ENCODE measurements at regions not wholly inside any gene's neighbourhood (a gene's known extent, or its start where the extent isn't known, plus 50 kb on each side); places are given as distances from the start of the nearest gene placed in this dataset.

- no peak for ATAC-seq
- no peak for DNase-seq
- TF ChIP-seq, protein P1, sequence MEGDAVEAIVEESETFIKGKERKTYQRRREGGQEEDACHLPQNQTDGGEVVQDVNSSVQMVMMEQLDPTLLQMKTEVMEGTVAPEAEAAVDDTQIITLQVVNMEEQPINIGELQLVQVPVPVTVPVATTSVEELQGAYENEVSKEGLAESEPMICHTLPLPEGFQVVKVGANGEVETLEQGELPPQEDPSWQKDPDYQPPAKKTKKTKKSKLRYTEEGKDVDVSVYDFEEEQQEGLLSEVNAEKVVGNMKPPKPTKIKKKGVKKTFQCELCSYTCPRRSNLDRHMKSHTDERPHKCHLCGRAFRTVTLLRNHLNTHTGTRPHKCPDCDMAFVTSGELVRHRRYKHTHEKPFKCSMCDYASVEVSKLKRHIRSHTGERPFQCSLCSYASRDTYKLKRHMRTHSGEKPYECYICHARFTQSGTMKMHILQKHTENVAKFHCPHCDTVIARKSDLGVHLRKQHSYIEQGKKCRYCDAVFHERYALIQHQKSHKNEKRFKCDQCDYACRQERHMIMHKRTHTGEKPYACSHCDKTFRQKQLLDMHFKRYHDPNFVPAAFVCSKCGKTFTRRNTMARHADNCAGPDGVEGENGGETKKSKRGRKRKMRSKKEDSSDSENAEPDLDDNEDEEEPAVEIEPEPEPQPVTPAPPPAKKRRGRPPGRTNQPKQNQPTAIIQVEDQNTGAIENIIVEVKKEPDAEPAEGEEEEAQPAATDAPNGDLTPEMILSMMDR (IDR thresholded peaks at IDR 0.05), result no peak
- Histone ChIP-seq H3K4me3 (no peak overlapping the region), H3K9me3 (no peaks in the 10 kb centered on the region), H3K4me1 (no peaks in the 10 kb centered on the region), H3K36me3 (ENCODE audit: insufficient read depth in 1 of 2, low read depth in 1 of 2) (no peaks in the 10 kb centered on the region), H3K27me3 (ENCODE audit: insufficient read depth in 3 of 3, low read length in 2 of 3) (peaks cover 0 to 10% (median 8%) of the 10 kb centered on the region in 3 donors), H3K27ac (no peak overlapping the region)
- intact Hi-C loops (cut with DNase I), result no loop called here
- 51 to 54% (median 54%) methylated on average over 12 of the region's 12 CpGs for WGBS, 3 donors
Measured at GRCh38 chr20:51189814-51190782, 167.2 kb upstream of the KCNG1 start.

- WGBS, 3 donors, result 68 to 77% (median 73%) methylated on average over 10 of the region's 10 CpGs
- H3K27me3 ChIP-seq (ENCODE audit: insufficient read depth in 3 of 3, low read length in 2 of 3), result peaks cover 0 to 10% (median 6%) of the 10 kb centered on the region in 3 donors
- no peak overlapping the region for H3K4me3 ChIP-seq
- H3K36me3 ChIP-seq (ENCODE audit: insufficient read depth in 1 of 2, low read depth in 1 of 2), result no peaks in the 10 kb centered on the region
- DNase-seq (no peak), ATAC-seq (no peak)
- no peak overlapping the region for H3K27ac ChIP-seq
- H3K9me3 ChIP-seq, result no peaks in the 10 kb centered on the region
- intact Hi-C loops (cut with DNase I), result no loop called here
- H3K4me1 ChIP-seq, result no peaks in the 10 kb centered on the region
- TF ChIP-seq, protein P1 (IDR thresholded peaks at IDR 0.05), result no peak
Measured at GRCh38 chr20:51188941-51189340, 166.0 kb upstream of the KCNG1 start.

- H3K27me3 ChIP-seq (ENCODE audit: insufficient read depth in 3 of 3, low read length in 2 of 3), result peaks cover 0 to 10% (median 4%) of the 10 kb centered on the region in 3 donors
- no peak overlapping the region for H3K27ac ChIP-seq
- H3K9me3 ChIP-seq, result no peaks in the 10 kb centered on the region
- H3K4me3 ChIP-seq, result no peak overlapping the region
- ATAC-seq (no peak), DNase-seq (no peak)
- no peaks in the 10 kb centered on the region for H3K4me1 ChIP-seq
- TF ChIP-seq, protein P1 (IDR thresholded peaks at IDR 0.05), result no peak
- intact Hi-C loops (cut with DNase I), result no loop called here
- WGBS, 3 donors, result 14 to 23% (median 21%) methylated on average over 9 of the region's 9 CpGs
- H3K36me3 ChIP-seq (ENCODE audit: insufficient read depth in 1 of 2, low read depth in 1 of 2), result no peaks in the 10 kb centered on the region
Measured at GRCh38 chr20:51187261-51187660, 164.4 kb upstream of the KCNG1 start.

DNA sequence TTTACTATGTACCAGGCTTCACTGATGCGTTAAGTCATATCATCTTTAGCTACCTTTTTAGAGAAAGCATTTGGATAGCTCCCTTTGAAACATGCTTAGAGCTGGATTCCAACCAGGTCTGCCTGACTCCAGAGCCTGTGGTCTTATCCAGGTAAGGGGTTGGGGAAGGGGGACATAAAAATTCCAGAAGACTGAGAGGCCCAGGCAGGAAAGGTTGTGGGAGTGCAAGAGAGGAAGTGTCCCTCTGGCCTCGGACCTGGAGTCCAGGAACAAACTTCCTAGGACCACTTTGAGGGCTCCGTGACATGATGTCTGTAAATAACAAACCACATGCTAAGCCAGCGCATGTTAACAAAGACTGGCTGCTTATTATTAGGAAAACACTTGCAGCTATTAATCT, 163.0 kb upstream of the KCNG1 start:
- DNase-seq (no peak), ATAC-seq (no peak)
- Histone ChIP-seq H3K9me3 (no peaks in the 10 kb centered on the region), H3K27me3 (ENCODE audit: insufficient read depth in 3 of 3, low read length in 2 of 3) (peaks cover 0 to 5% (median 2%) of the 10 kb centered on the region in 3 donors), H3K4me3 (no peak overlapping the region), H3K36me3 (ENCODE audit: insufficient read depth in 1 of 2, low read depth in 1 of 2) (no peaks in the 10 kb centered on the region), H3K4me1 (no peaks in the 10 kb centered on the region), H3K27ac (no peak overlapping the region)
- intact Hi-C loops (cut with DNase I), result no loop called here
- TF ChIP-seq, protein P1 (IDR thresholded peaks at IDR 0.05), result no peak
- WGBS, 3 donors, result 65 to 73% (median 65%) methylated on average over 4 of the region's 4 CpGs
